ENCODE measurements at regions not wholly inside any gene's neighbourhood (a gene's known extent, or its start where the extent isn't known, plus 50 kb on each side); places are given as distances from the start of the nearest gene placed in this dataset.

GRCh38 chr2:41759880-41760279, 287.9 kb upstream of the PKDCC start:
- TF ChIP-seq, protein P1, sequence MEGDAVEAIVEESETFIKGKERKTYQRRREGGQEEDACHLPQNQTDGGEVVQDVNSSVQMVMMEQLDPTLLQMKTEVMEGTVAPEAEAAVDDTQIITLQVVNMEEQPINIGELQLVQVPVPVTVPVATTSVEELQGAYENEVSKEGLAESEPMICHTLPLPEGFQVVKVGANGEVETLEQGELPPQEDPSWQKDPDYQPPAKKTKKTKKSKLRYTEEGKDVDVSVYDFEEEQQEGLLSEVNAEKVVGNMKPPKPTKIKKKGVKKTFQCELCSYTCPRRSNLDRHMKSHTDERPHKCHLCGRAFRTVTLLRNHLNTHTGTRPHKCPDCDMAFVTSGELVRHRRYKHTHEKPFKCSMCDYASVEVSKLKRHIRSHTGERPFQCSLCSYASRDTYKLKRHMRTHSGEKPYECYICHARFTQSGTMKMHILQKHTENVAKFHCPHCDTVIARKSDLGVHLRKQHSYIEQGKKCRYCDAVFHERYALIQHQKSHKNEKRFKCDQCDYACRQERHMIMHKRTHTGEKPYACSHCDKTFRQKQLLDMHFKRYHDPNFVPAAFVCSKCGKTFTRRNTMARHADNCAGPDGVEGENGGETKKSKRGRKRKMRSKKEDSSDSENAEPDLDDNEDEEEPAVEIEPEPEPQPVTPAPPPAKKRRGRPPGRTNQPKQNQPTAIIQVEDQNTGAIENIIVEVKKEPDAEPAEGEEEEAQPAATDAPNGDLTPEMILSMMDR (conservative IDR thresholded peaks at IDR 0.05; ENCODE audit: low read depth, low read length): no peak
- no peak for TF ChIP-seq EZH2 (IDR thresholded peaks at IDR 0.05; ENCODE audit: borderline replicate concordance, low read depth, low read length, poor library complexity, severe bottlenecking)

Data from A673 (cell line).